Central memory CD8-positive, alpha-beta T cell (primary cell): ENCODE measurements at regions not wholly inside any gene's neighbourhood (a gene's known extent, or its start where the extent isn't known, plus 50 kb on each side); places are given as distances from the start of the nearest gene placed in this dataset.

Source experiments
- ATAC-seq: fragments of 150-1000 bp; cut with Tn5 transposase; replicated peaks from 2 replicates; pipeline ENCODE4 v1.10.0; 2022; ENCODE audit warnings: mild to moderate bottlenecking, moderate FRiP score, moderate number of reproducible peaks; ENCODE audit not compliant: poor library complexity, severe bottlenecking; ENCODE audit errors: extremely low read depth
- DNase-seq, 2 donors: peaks; one replicate each; pipeline ENCODE4 v3.0.0; 2021; ENCODE audit warnings: low spot score in 2 of 2
- H3K27ac Mint-ChIP-seq: one replicate; pipeline ENCODE4 v1.8.0; 2022; ENCODE audit warnings: low read depth, mild to moderate bottlenecking, moderate library complexity, mixed read lengths
- H3K27me3 Mint-ChIP-seq: one replicate; pipeline ENCODE4 v1.8.0; 2022; ENCODE audit warnings: mixed read lengths
- H3K36me3 Mint-ChIP-seq: one replicate; pipeline ENCODE4 v1.8.0; 2022; ENCODE audit warnings: mild to moderate bottlenecking, moderate library complexity, mixed read lengths; ENCODE audit not compliant: insufficient read depth
- H3K4me1 Mint-ChIP-seq: one replicate; pipeline ENCODE4 v1.8.0; 2022; ENCODE audit warnings: mixed read lengths
- H3K4me3 Mint-ChIP-seq: one replicate; pipeline ENCODE4 v1.8.0; 2022; ENCODE audit warnings: mild to moderate bottlenecking, moderate library complexity, mixed read lengths
- H3K9me3 Mint-ChIP-seq: one replicate; pipeline ENCODE4 v1.8.0; 2022; ENCODE audit warnings: mixed read lengths

- Mint-ChIP-seq H3K4me1 (no peaks in the 10 kb centered on the region), H3K9me3 (peaks cover 3% of the 10 kb centered on the region), H3K27ac (no peak overlapping the region), H3K27me3 (no peaks in the 10 kb centered on the region), H3K4me3 (no peak overlapping the region), H3K36me3 (no peaks in the 10 kb centered on the region)
- DNase-seq: no peak
- ATAC-seq: no peak
These were observed 721.9 kb upstream of the ADAMTS5 start for GRCh38 chr21:27688773-27689172.

GRCh38 chr21:27683292-27683691, 716.4 kb upstream of the ADAMTS5 start:
- H3K27ac Mint-ChIP-seq: no peak overlapping the region
- no peaks in the 10 kb centered on the region for H3K36me3 Mint-ChIP-seq
- no peak overlapping the region for H3K4me3 Mint-ChIP-seq
- no peaks in the 10 kb centered on the region for H3K4me1 Mint-ChIP-seq
- peaks cover 10% of the 10 kb centered on the region for H3K9me3 Mint-ChIP-seq
- ATAC-seq (no peak), DNase-seq (no peak)
- no peaks in the 10 kb centered on the region for H3K27me3 Mint-ChIP-seq

GRCh38 chr21:27681841-27682240, 715.0 kb upstream of the ADAMTS5 start:
- Mint-ChIP-seq H3K4me1 (no peaks in the 10 kb centered on the region), H3K27ac (no peak overlapping the region), H3K36me3 (no peaks in the 10 kb centered on the region), H3K27me3 (no peaks in the 10 kb centered on the region), H3K4me3 (no peak overlapping the region), H3K9me3 (peaks cover 10% of the 10 kb centered on the region)
- ATAC-seq (no peak), DNase-seq (no peak)

DNA sequence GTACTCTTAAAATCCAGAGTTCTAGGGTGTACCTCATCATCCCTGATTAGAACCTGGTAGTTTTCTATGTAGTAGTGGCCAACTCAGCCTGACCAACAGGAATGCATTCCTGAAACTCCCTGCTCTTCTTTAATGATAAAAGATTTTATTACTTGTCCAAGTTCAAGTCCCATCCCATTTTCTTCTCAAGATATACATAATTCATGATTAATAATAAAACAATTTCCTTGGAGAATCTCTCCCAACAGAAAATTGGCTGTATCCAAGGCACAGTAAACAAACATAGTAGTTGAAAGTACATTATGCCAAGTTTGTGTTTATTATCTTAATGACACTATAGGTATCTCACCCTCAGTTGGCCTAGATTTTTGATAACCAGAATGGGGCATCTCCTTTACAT, 714.1 kb upstream of the ADAMTS5 start:
- Mint-ChIP-seq H3K9me3 (peaks cover 10% of the 10 kb centered on the region), H3K27me3 (no peaks in the 10 kb centered on the region), H3K4me3 (no peak overlapping the region), H3K4me1 (no peaks in the 10 kb centered on the region), H3K36me3 (no peaks in the 10 kb centered on the region), H3K27ac (no peak overlapping the region)
- DNase-seq (no peak), ATAC-seq (no peak)

DNA sequence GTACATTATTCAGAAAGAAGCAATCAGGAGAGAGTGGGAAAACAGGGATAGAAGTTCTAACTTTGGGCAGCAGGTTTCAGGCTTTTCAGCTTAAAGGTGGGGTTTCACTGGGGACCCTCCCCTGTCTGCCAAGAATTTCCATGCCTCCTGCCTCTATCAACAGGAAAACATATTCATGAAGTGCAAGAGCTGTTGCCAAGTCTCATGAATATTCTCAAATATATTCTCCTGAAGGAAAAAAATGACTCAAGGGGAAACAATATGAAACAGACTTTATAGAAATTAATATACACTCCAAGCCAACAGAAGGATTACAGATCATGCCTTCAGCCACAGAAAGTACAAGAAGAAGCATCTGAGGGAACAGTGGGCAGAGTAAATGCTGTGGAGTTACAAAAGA, 713.3 kb upstream of the ADAMTS5 start:
- no peak for ATAC-seq
- no peak overlapping the region for H3K4me3 Mint-ChIP-seq
- H3K36me3 Mint-ChIP-seq: no peaks in the 10 kb centered on the region
- no peaks in the 10 kb centered on the region for H3K4me1 Mint-ChIP-seq
- no peak for DNase-seq
- H3K27ac Mint-ChIP-seq: no peak overlapping the region
- no peaks in the 10 kb centered on the region for H3K27me3 Mint-ChIP-seq
- H3K9me3 Mint-ChIP-seq: peaks cover 10% of the 10 kb centered on the region

DNA sequence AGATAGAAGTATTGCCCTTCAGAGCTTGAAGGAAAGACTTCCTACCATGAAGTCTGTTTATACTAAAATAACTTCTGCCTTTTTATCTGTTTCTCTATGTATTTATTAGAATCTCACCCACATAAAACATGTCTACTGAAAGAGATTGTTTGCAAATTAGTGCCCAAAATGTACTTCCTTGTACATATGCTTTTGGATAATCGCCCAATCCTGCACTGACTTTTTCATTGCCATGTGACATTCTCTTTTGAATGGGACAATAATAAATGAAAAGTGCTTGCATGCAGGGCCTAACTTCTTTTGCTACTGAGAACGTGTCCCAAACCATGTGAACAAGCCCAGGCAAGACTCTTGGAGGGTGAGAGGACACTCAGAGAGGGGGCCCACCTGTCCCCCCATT, 711.6 kb upstream of the ADAMTS5 start:
- Mint-ChIP-seq H3K4me3 (no peak overlapping the region), H3K4me1 (no peaks in the 10 kb centered on the region), H3K27me3 (no peaks in the 10 kb centered on the region), H3K9me3 (peaks cover 15% of the 10 kb centered on the region), H3K36me3 (no peaks in the 10 kb centered on the region), H3K27ac (no peak overlapping the region)
- DNase-seq: no peak
- no peak for ATAC-seq

DNA sequence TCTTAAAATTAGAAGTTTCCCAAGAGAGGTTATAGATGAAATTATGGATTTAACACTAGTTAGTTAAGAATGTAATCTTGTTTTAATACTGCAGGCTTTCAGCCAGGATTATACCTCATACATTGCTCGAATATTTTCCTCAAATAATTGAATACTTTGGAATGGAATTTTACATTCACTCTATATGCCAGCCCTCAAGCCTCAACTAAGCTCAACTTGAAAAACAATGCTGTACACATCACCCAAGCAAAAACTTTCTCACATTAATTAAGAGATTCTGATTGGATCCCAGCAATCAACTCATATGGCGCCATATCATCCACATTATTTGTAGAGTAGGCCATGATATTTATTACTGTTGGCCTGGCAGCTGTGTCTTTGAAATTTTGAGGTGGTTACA, 710.7 kb upstream of the ADAMTS5 start:
- H3K4me3 Mint-ChIP-seq: no peak overlapping the region
- peaks cover 11% of the 10 kb centered on the region for H3K9me3 Mint-ChIP-seq
- no peaks in the 10 kb centered on the region for H3K27me3 Mint-ChIP-seq
- H3K27ac Mint-ChIP-seq: no peak overlapping the region
- H3K4me1 Mint-ChIP-seq: no peaks in the 10 kb centered on the region
- ATAC-seq: no peak
- H3K36me3 Mint-ChIP-seq: no peaks in the 10 kb centered on the region
- no peak for DNase-seq

- H3K4me3 Mint-ChIP-seq: no peak overlapping the region
- peaks cover 5% of the 10 kb centered on the region for H3K9me3 Mint-ChIP-seq
- H3K27ac Mint-ChIP-seq: no peak overlapping the region
- no peaks in the 10 kb centered on the region for H3K36me3 Mint-ChIP-seq
- H3K27me3 Mint-ChIP-seq: no peaks in the 10 kb centered on the region
- DNase-seq (no peak), ATAC-seq (no peak)
- H3K4me1 Mint-ChIP-seq: no peaks in the 10 kb centered on the region
These were observed 708.4 kb upstream of the ADAMTS5 start for GRCh38 chr21:27675306-27675705.

- no peaks in the 10 kb centered on the region for H3K36me3 Mint-ChIP-seq
- H3K27ac Mint-ChIP-seq: no peak overlapping the region
- H3K9me3 Mint-ChIP-seq: peaks cover 5% of the 10 kb centered on the region
- DNase-seq: no peak
- H3K27me3 Mint-ChIP-seq: no peaks in the 10 kb centered on the region
- no peak overlapping the region for H3K4me3 Mint-ChIP-seq
- no peak for ATAC-seq
- H3K4me1 Mint-ChIP-seq: no peaks in the 10 kb centered on the region
These were observed 707.2 kb upstream of the ADAMTS5 start for GRCh38 chr21:27674041-27674615.

DNA sequence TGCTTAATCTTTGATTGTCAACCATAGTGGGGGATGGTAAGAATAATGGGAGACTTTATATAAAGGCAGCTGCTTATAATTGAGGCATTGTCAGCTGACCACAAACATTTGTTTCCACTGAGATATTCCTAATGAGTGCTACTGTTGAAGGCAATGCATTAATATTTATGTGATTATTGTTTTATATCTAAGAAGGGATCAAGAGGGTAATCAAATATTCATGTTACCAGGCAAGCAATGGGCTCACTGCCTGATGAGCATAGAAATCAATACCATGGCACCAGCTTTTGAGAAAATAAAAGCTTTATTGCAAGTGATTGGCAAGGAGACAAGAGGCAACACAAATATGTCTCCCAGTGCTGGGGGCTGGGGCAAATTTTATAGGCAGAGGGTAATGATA, 706.7 kb upstream of the ADAMTS5 start:
- Mint-ChIP-seq H3K27me3 (no peaks in the 10 kb centered on the region), H3K4me3 (no peak overlapping the region), H3K36me3 (no peaks in the 10 kb centered on the region), H3K27ac (no peak overlapping the region), H3K4me1 (no peaks in the 10 kb centered on the region), H3K9me3 (peaks cover 5% of the 10 kb centered on the region)
- DNase-seq: no peak
- no peak for ATAC-seq

DNA sequence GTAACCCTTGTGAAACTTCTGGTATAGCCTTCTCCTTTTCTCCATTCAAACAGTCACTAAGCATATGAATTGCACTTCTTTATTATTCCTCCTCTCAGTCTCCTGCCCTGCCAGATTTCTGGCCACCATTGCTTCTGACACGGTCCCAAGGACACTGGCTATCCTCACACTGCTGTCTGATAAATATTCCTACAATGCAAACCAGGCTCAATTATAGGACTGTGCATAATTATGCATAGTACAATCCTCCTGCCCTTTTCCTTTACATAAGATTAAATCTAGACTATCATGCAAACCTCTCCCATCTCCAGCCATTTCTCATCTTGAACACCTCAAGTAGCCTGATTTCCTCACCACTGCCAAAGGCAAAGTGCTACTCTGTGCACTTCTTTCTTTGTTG, 704.3 kb upstream of the ADAMTS5 start:
- Mint-ChIP-seq H3K4me3 (no peak overlapping the region), H3K27ac (no peak overlapping the region), H3K4me1 (no peaks in the 10 kb centered on the region), H3K9me3 (peaks cover 11% of the 10 kb centered on the region), H3K27me3 (no peaks in the 10 kb centered on the region), H3K36me3 (no peaks in the 10 kb centered on the region)
- DNase-seq (no peak), ATAC-seq (no peak)

- no peak for ATAC-seq
- peaks cover 6% of the 10 kb centered on the region for H3K9me3 Mint-ChIP-seq
- no peak overlapping the region for H3K4me3 Mint-ChIP-seq
- H3K27me3 Mint-ChIP-seq: no peaks in the 10 kb centered on the region
- DNase-seq: no peak
- no peak overlapping the region for H3K27ac Mint-ChIP-seq
- H3K4me1 Mint-ChIP-seq: no peaks in the 10 kb centered on the region
- H3K36me3 Mint-ChIP-seq: no peaks in the 10 kb centered on the region
These were observed 686.6 kb upstream of the ADAMTS5 start for GRCh38 chr21:27653481-27653880.

DNA sequence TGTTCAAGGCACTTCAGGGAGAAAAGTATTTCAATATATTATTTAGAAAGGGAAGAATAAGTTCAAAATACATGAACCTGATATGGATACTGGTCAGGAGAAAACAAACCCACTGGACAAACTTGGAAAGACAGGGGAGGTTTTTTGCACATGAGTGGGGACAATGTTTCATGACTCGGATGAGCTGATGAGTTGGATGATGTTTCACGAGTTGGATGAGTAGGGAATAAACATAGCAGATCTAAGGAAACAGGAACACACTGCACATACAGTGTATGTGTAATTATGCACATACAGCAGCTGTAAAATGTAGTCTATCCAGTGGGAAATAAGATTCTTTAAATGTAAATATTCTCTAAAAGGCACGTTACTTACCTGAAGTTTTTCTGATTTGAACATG, 682.9 kb upstream of the ADAMTS5 start:
- no peak overlapping the region for H3K4me3 Mint-ChIP-seq
- no peaks in the 10 kb centered on the region for H3K27me3 Mint-ChIP-seq
- ATAC-seq: no peak
- H3K36me3 Mint-ChIP-seq: no peaks in the 10 kb centered on the region
- H3K4me1 Mint-ChIP-seq: no peaks in the 10 kb centered on the region
- H3K9me3 Mint-ChIP-seq: peaks cover 6% of the 10 kb centered on the region
- H3K27ac Mint-ChIP-seq: no peak overlapping the region
- no peak for DNase-seq

DNA sequence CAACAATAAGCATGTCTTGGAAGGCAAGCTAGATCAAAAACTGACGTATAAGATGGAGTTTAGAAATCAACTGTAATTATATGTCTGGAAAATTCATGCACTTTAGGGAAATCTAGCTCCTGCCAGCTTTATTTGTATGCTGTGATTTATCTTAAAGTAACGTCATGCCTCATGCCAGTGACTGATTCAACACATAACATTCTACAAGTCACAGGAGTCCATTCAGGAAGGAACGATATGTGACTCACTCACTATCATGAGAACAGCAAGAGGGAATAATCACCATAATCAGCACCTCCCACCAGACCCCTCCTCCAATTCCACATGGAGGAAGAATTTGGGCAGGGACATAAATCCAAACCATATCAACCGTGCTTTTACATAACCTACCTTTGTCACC, 682.4 kb upstream of the ADAMTS5 start:
- no peaks in the 10 kb centered on the region for H3K4me1 Mint-ChIP-seq
- DNase-seq (no peak), ATAC-seq (no peak)
- H3K27me3 Mint-ChIP-seq: no peaks in the 10 kb centered on the region
- H3K9me3 Mint-ChIP-seq: peaks cover 6% of the 10 kb centered on the region
- no peak overlapping the region for H3K4me3 Mint-ChIP-seq
- no peak overlapping the region for H3K27ac Mint-ChIP-seq
- no peaks in the 10 kb centered on the region for H3K36me3 Mint-ChIP-seq
